GM23338 (cell line): ENCODE measurements at regions not wholly inside any gene's neighbourhood (a gene's known extent, or its start where the extent isn't known, plus 50 kb on each side); places are given as distances from the start of the nearest gene placed in this dataset.

Experiments
- ATAC-seq: fragments of 200-7000 bp; cut with Tn5 transposase; 3 replicates; pipeline ENCODE4 v1.9.1; 2020
- DNase-seq: peaks from one replicate; pipeline ENCODE4 v3.0.0-alpha.2; 2015; ENCODE audit warnings: low spot score
- H2AFZ ChIP-seq: fragments of 200-600 bp; sonication (generic); 2 replicates; pipeline ENCODE4 v1.8.0; 2016; ENCODE audit warnings: antibody characterized with exemption, mild to moderate bottlenecking, moderate library complexity
- H3F3A ChIP-seq: fragments of 200-600 bp; sonication (generic); replicated peaks from 2 replicates; pipeline ENCODE4 v1.8.0; 2017; ENCODE audit warnings: antibody characterized with exemption, mixed run types, low read depth
- H3K27ac ChIP-seq: fragments of 200-600 bp; sonication (generic); 2 replicates; pipeline ENCODE4 v1.6.1; 2016; ENCODE audit warnings: low read depth
- H3K27me3 ChIP-seq: fragments of 200-600 bp; sonication (generic); 2 replicates; pipeline ENCODE4 v1.8.0; 2016; ENCODE audit warnings: mild to moderate bottlenecking, mixed run types, moderate library complexity; ENCODE audit not compliant: insufficient read depth
- H3K36me3 ChIP-seq: fragments of 200-600 bp; sonication (generic); 2 replicates; pipeline ENCODE4 v1.8.0; 2016; ENCODE audit warnings: mild to moderate bottlenecking; ENCODE audit not compliant: insufficient read depth
- H3K4me1 ChIP-seq: fragments of 200-600 bp; sonication (generic); 2 replicates; pipeline ENCODE4 v1.8.0; 2016; ENCODE audit warnings: mild to moderate bottlenecking, moderate library complexity; ENCODE audit not compliant: insufficient read depth
- H3K4me2 ChIP-seq: fragments of 200-600 bp; sonication (generic); 2 replicates; pipeline ENCODE4 v1.7.1; 2017; ENCODE audit warnings: mixed run types
- H3K4me3 ChIP-seq: fragments of 200-600 bp; sonication (generic); 2 replicates; pipeline ENCODE4 v1.6.1; 2016; ENCODE audit warnings: mixed run types
- H3K79me2 ChIP-seq: fragments of 200-600 bp; sonication (generic); replicated peaks from 2 replicates; pipeline ENCODE4 v1.8.0; 2017; ENCODE audit warnings: mild to moderate bottlenecking; ENCODE audit not compliant: insufficient read depth
- H3K9me2 ChIP-seq: fragments of 200-600 bp; sonication (generic); 2 replicates; pipeline ENCODE4 v1.8.0; 2017; ENCODE audit not compliant: insufficient read depth
- H4K20me1 ChIP-seq: fragments of 200-600 bp; sonication (generic); replicated peaks from 2 replicates; pipeline ENCODE4 v1.8.0; 2017; ENCODE audit warnings: mild to moderate bottlenecking; ENCODE audit not compliant: insufficient read depth
- H3K27ac Mint-ChIP-seq: 2 replicates; pipeline ENCODE4 v1.8.0; 2020; ENCODE audit warnings: inconsistent platforms, mild to moderate bottlenecking, moderate library complexity, mixed read lengths
- H3K27me3 Mint-ChIP-seq: 3 replicates; pipeline ENCODE4 v1.8.0; 2022; ENCODE audit warnings: low read depth, mild to moderate bottlenecking, moderate library complexity, mixed read lengths, inconsistent platforms; ENCODE audit not compliant: insufficient read depth, poor library complexity
- H3K36me3 Mint-ChIP-seq: 3 replicates; pipeline ENCODE4 v1.8.0; 2021; ENCODE audit warnings: low read depth, mild to moderate bottlenecking, inconsistent platforms, moderate library complexity, mixed read lengths
- H3K4me1 Mint-ChIP-seq: 3 replicates; pipeline ENCODE4 v1.8.0; 2020; ENCODE audit warnings: mild to moderate bottlenecking, inconsistent platforms, mixed read lengths
- H3K4me3 Mint-ChIP-seq: 3 replicates; pipeline ENCODE4 v1.8.0; 2021; ENCODE audit warnings: moderate library complexity, mild to moderate bottlenecking, inconsistent platforms, mixed read lengths
- H3K9me3 Mint-ChIP-seq: 3 replicates; pipeline ENCODE4 v1.8.0; 2020; ENCODE audit warnings: moderate library complexity, mild to moderate bottlenecking, inconsistent platforms, mixed read lengths
- CREB1 ChIP-seq: fragments of 250-450 bp; sonication (Bioruptor Pico); IDR thresholded peaks from 2 replicates; pipeline ENCODE4 v1.5.0; 2020; ENCODE audit warnings: low read depth, mild to moderate bottlenecking, moderate library complexity
- CTCF ChIP-seq, 2 experiments: fragments of 200-600 bp in 1 of 2; sonication (generic) in 1 of 2; conservative IDR thresholded peaks; 2 replicates each; pipeline versions ENCODE4 v1.5.1 to v1.6.1; 2016 to 2017; ENCODE audit warnings: antibody characterized with exemption in 2 of 2, low read depth in 2 of 2, mild to moderate bottlenecking in 2 of 2, moderate library complexity in 1 of 2
- ETS1 ChIP-seq: IDR thresholded peaks from 2 replicates; pipeline ENCODE4 v1.6.1; 2016; ENCODE audit warnings: antibody characterized with exemption
- EZH2 ChIP-seq: fragments of 200-600 bp; sonication (generic); IDR thresholded peaks from one replicate; pipeline ENCODE4 v1.8.0; 2017; ENCODE audit warnings: antibody characterized with exemption, mild to moderate bottlenecking, low read depth; ENCODE audit not compliant: unreplicated experiment
- EZH2phosphoT487 ChIP-seq: fragments of 200-600 bp; sonication (generic); IDR thresholded peaks from one replicate; pipeline ENCODE4 v1.8.1; 2018; ENCODE audit warnings: antibody characterized with exemption; ENCODE audit not compliant: unreplicated experiment
- JUNB ChIP-seq: IDR thresholded peaks from one replicate; pipeline ENCODE4 v1.6.1; 2016; ENCODE audit warnings: antibody characterized with exemption; ENCODE audit not compliant: unreplicated experiment
- NANOG ChIP-seq: IDR thresholded peaks from 2 replicates; pipeline ENCODE4 v1.6.1; 2016; ENCODE audit warnings: antibody characterized with exemption, borderline replicate concordance
- POLR2AphosphoS5 ChIP-seq: IDR thresholded peaks from 2 replicates; pipeline ENCODE4 v1.6.1; 2016; ENCODE audit warnings: antibody characterized with exemption, low read depth
- REST ChIP-seq: IDR thresholded peaks from one replicate; pipeline ENCODE4 v1.6.1; 2018; ENCODE audit warnings: antibody characterized with exemption; ENCODE audit not compliant: unreplicated experiment
- STAT1 ChIP-seq: IDR thresholded peaks from one replicate; pipeline ENCODE4 v1.6.1; 2016; ENCODE audit warnings: antibody characterized with exemption; ENCODE audit not compliant: unreplicated experiment
- ZNF114 ChIP-seq: fragments of 250-450 bp; sonication (Bioruptor Pico); IDR thresholded peaks from 2 replicates; pipeline ENCODE4 v1.5.0; 2020; ENCODE audit warnings: mild to moderate bottlenecking, moderate library complexity
- ZNF331 ChIP-seq: fragments of 250-450 bp; sonication (Bioruptor Pico); IDR thresholded peaks from 2 replicates; pipeline ENCODE4 v1.5.0; 2020; ENCODE audit warnings: low read depth, mild to moderate bottlenecking, moderate library complexity
- ZNF462 ChIP-seq: fragments of 250-450 bp; sonication (Bioruptor Pico); IDR thresholded peaks from 2 replicates; pipeline ENCODE4 v1.5.0; 2020; ENCODE audit warnings: mild to moderate bottlenecking, moderate library complexity

- DNase-seq (no peak), ATAC-seq (no peak)
- Mint-ChIP-seq H3K27me3 (peaks cover 4% of the 10 kb centered on the region), H3K36me3 (no peaks in the 10 kb centered on the region), H3K9me3 (no peaks in the 10 kb centered on the region), H3K4me1 (peaks cover 17% of the 10 kb centered on the region), H3K27ac (no peak overlapping the region), H3K4me3 (no peak overlapping the region)
- no peaks in the 10 kb centered on the region for H3K79me2 ChIP-seq
- H3K9me2 ChIP-seq = no peaks in the 10 kb centered on the region; the same call in 1 of the 2 replicates
- H3K4me2 ChIP-seq = no peak overlapping the region
- no peaks in the 10 kb centered on the region for H3K36me3 ChIP-seq
- H3K4me1 ChIP-seq = 0 out of 2 replicates have a peak, but pooled peaks cover 6% of the 10 kb centered on the region
- no peak overlapping the region for H3K4me3 ChIP-seq
- no peak overlapping the region for H2AFZ ChIP-seq
- no peak for TF ChIP-seq ZNF331 (CRISPR knock-in tag)
- TF ChIP-seq EZH2phosphoT487 = no peak
- no peak for TF ChIP-seq ETS1
- no peak for TF ChIP-seq EZH2
- no peak for TF ChIP-seq NANOG
- TF ChIP-seq JUNB = no peak
- TF ChIP-seq CTCF (conservative IDR thresholded peaks at IDR 0.05; ENCODE audit: low read depth in 2 of 2) = no peak
- TF ChIP-seq POLR2AphosphoS5 = no peak
- no peak for TF ChIP-seq ZNF114 (CRISPR knock-in tag)
- no peak for TF ChIP-seq CREB1 (CRISPR knock-in tag)
- TF ChIP-seq ZNF462 (CRISPR knock-in tag) = no peak
- no peak for TF ChIP-seq STAT1
- TF ChIP-seq REST = no peak
- H3F3A ChIP-seq = no peaks in the 10 kb centered on the region
- no peaks in the 10 kb centered on the region; the same call in 1 of the 2 replicates for H4K20me1 ChIP-seq
- no peaks in the 10 kb centered on the region for H3K27me3 ChIP-seq
- no peak overlapping the region for H3K27ac ChIP-seq
These were observed 221.2 kb upstream of the TMPO start for GRCh38 chr12:98294051-98294805.
